Tibial artery (tissue), 4 donors: ENCODE measurements at regions not wholly inside any gene's neighbourhood (a gene's known extent, or its start where the extent isn't known, plus 50 kb on each side); places are given as distances from the start of the nearest gene placed in this dataset.

Experiments
- DNase-seq, 2 donors: peaks; one replicate each; pipeline ENCODE4 v3.0.0-alpha.2; 2019
- H3K27ac ChIP-seq, 2 donors: fragments of 200-600 bp; sonication (generic) in 1 of 2; 1 replicate in 1 of 2; 2 replicates in 1 of 2; pipeline ENCODE4 v1.5.1; 2018 to 2019; ENCODE audit warnings: mild to moderate bottlenecking in 1 of 2
- H3K27me3 ChIP-seq, 2 donors: fragments of 200-600 bp; sonication (generic) in 1 of 2; one replicate each; pipeline versions ENCODE4 v1.5.1 to v1.6.0; 2016 to 2019
- H3K36me3 ChIP-seq, 3 donors: fragments of 200-600 bp; sonication (generic) in 2 of 3; one replicate each; pipeline ENCODE4 v1.5.1; 2016 to 2019; ENCODE audit warnings: mild to moderate bottlenecking in 2 of 3
- H3K4me1 ChIP-seq, 4 donors: fragments of 200-600 bp; sonication (generic) in 2 of 4; 1 replicate in 3 of 4; 2 replicates in 1 of 4; pipeline ENCODE4 v1.5.1; 2016 to 2019
- H3K4me3 ChIP-seq, 2 donors: fragments of 200-600 bp; sonication (generic) in 1 of 2; 1 replicate in 1 of 2; 2 replicates in 1 of 2; pipeline ENCODE4 v1.5.1; 2018 to 2019; ENCODE audit warnings: mild to moderate bottlenecking in 2 of 2
- H3K9me3 ChIP-seq, 3 donors: fragments of 200-600 bp; sonication (generic) in 1 of 3; one replicate each; pipeline ENCODE4 v1.5.1; 2016 to 2019
- intact Hi-C: fragments of 100-400 bp; cut with DNase I; formaldehyde crosslinking; loops from one replicate; pipeline ENCODE4 v1.15.0; 2023; ENCODE audit warnings: low total_unique reads
- TF ChIP-seq, protein P1 (sequence below), 2 experiments: fragments of 200-600 bp in 1 of 2; fragments of 450-650 bp in 1 of 2; IDR thresholded peaks; one replicate each; pipeline ENCODE4 v1.5.1; 2017 to 2019; ENCODE audit warnings: antibody characterized with exemption in 2 of 2, mild to moderate bottlenecking in 1 of 2, moderate library complexity in 1 of 2

GRCh38 chr3:18250991-18251390 is 174.1 kb downstream of the SATB1 start:
- no peak overlapping the region for H3K27ac ChIP-seq
- TF ChIP-seq, protein P1, sequence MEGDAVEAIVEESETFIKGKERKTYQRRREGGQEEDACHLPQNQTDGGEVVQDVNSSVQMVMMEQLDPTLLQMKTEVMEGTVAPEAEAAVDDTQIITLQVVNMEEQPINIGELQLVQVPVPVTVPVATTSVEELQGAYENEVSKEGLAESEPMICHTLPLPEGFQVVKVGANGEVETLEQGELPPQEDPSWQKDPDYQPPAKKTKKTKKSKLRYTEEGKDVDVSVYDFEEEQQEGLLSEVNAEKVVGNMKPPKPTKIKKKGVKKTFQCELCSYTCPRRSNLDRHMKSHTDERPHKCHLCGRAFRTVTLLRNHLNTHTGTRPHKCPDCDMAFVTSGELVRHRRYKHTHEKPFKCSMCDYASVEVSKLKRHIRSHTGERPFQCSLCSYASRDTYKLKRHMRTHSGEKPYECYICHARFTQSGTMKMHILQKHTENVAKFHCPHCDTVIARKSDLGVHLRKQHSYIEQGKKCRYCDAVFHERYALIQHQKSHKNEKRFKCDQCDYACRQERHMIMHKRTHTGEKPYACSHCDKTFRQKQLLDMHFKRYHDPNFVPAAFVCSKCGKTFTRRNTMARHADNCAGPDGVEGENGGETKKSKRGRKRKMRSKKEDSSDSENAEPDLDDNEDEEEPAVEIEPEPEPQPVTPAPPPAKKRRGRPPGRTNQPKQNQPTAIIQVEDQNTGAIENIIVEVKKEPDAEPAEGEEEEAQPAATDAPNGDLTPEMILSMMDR (IDR thresholded peaks at IDR 0.05), result no peak
- DNase-seq, result no peak
- intact Hi-C loops, result no loop called here
- no peaks in the 10 kb centered on the region for H3K36me3 ChIP-seq
- H3K9me3 ChIP-seq, result no peaks in the 10 kb centered on the region
- no peaks in the 10 kb centered on the region for H3K4me1 ChIP-seq
- no peak overlapping the region for H3K4me3 ChIP-seq
- no peaks in the 10 kb centered on the region for H3K27me3 ChIP-seq

DNA sequence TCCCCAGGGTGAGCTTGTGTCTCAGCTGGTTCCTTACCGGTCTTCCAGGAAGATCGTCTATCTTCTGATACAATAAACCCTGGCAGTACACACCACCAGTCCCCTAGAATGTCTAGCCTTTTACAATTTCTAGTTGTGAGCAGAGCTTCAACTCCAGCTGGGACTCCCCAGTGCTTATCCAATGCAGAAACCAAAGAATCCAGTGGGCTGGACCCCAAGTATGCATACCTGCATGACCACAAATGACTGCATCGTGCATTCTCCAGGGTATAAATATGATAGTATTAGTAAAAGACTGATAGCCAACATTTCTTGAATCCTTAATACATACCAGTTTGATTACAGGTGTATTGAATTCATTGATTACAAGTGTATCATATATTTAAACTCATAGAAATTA is 176.0 kb downstream of the SATB1 start:
- Histone ChIP-seq H3K4me1 (no peaks in the 10 kb centered on the region), H3K4me3 (no peak overlapping the region), H3K27ac (no peak overlapping the region), H3K36me3 (no peaks in the 10 kb centered on the region), H3K9me3 (no peaks in the 10 kb centered on the region), H3K27me3 (no peaks in the 10 kb centered on the region)
- DNase-seq, result no peak
- intact Hi-C loops, result no loop called here
- TF ChIP-seq, protein P1 (IDR thresholded peaks at IDR 0.05), result no peak

- DNase-seq, result no peak
- intact Hi-C loops, result no loop called here
- TF ChIP-seq, protein P1 (IDR thresholded peaks at IDR 0.05), result no peak
- Histone ChIP-seq H3K4me3 (no peak overlapping the region), H3K4me1 (no peaks in the 10 kb centered on the region), H3K27ac (no peak overlapping the region), H3K36me3 (no peaks in the 10 kb centered on the region), H3K27me3 (no peaks in the 10 kb centered on the region), H3K9me3 (no peaks in the 10 kb centered on the region)
These were observed 177.3 kb downstream of the SATB1 start for GRCh38 chr3:18247776-18248310.

GRCh38 chr3:18247139-18247695 is 177.9 kb downstream of the SATB1 start:
- Histone ChIP-seq H3K27me3 (no peaks in the 10 kb centered on the region), H3K9me3 (no peaks in the 10 kb centered on the region), H3K4me1 (no peaks in the 10 kb centered on the region), H3K27ac (no peak overlapping the region), H3K36me3 (no peaks in the 10 kb centered on the region), H3K4me3 (no peak overlapping the region)
- DNase-seq, result no peak
- TF ChIP-seq, protein P1 (IDR thresholded peaks at IDR 0.05), result no peak
- intact Hi-C loops, result no loop called here

DNA sequence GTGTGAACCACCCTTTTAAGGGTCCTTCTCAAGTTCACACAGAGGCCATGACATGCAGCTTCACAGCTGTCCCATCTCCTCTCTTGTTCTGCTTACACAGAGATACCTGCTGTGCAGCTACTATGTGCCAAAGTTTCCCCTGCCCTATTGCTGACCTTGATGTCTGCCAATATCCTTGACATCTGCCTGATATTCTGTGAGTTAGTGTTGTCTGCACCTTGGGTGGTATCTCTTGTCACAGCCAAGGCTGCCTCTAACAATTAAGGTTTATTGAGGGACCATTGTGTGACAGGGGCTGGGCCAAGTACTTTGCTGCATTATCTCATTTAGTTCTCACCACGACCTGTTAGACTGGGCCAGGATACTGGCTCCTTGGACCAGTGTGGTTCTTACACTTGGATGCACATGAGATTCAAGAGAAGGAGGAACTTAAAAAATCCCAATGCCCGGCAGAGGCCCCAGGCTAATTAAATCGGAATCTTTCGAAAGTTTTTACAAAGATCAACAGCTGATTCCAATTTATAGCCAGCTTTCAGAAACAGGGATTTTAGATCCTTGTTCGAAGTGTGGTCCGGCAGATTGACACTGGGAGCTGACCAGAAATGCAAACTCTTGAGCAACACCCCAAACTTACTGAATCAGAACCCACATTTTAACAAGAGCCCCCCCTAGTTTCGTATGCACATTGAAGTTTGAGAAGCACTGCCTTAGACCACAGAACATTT is 178.6 kb downstream of the SATB1 start:
- Histone ChIP-seq H3K27me3 (no peaks in the 10 kb centered on the region), H3K27ac (no peak overlapping the region), H3K4me3 (no peak overlapping the region), H3K9me3 (no peaks in the 10 kb centered on the region), H3K36me3 (no peaks in the 10 kb centered on the region), H3K4me1 (no peaks in the 10 kb centered on the region)
- DNase-seq, result no peak
- TF ChIP-seq, protein P1 (IDR thresholded peaks at IDR 0.05), result no peak
- intact Hi-C loops, result no loop called here
